Ishikawa (cell line): ENCODE measurements at regions not wholly inside any gene's neighbourhood (a gene's known extent, or its start where the extent isn't known, plus 50 kb on each side); places are given as distances from the start of the nearest gene placed in this dataset.

Experiments used
- CEBPB ChIP-seq: IDR thresholded peaks from 2 replicates; pipeline ENCODE4 v1.6.1; 2012
- CREB1 ChIP-seq: IDR thresholded peaks from 2 replicates; pipeline ENCODE4 v1.6.1; 2012; ENCODE audit warnings: low read depth
- EGR1 ChIP-seq: IDR thresholded peaks from 2 replicates; pipeline ENCODE4 v1.6.1; 2012
- EP300 ChIP-seq: IDR thresholded peaks from 2 replicates; pipeline ENCODE4 v1.6.1; 2012; ENCODE audit warnings: borderline replicate concordance
- FOXM1 ChIP-seq: IDR thresholded peaks from 2 replicates; pipeline ENCODE4 v1.6.1; 2012; ENCODE audit warnings: low read depth, borderline replicate concordance
- NFIC ChIP-seq: IDR thresholded peaks from 2 replicates; pipeline ENCODE4 v1.6.1; 2012
- RAD21 ChIP-seq: IDR thresholded peaks from 2 replicates; pipeline ENCODE4 v1.6.1; 2012; ENCODE audit warnings: low read depth
- REST ChIP-seq: IDR thresholded peaks from 2 replicates; pipeline ENCODE4 v1.6.1; 2012; ENCODE audit warnings: low read depth, mild to moderate bottlenecking
- TAF1 ChIP-seq: IDR thresholded peaks from 2 replicates; pipeline ENCODE4 v1.6.1; 2012; ENCODE audit warnings: low read depth, mild to moderate bottlenecking
- TCF12 ChIP-seq: IDR thresholded peaks from 2 replicates; pipeline ENCODE4 v1.6.1; 2012; ENCODE audit warnings: low read depth
- TEAD4 ChIP-seq: IDR thresholded peaks from 2 replicates; pipeline ENCODE4 v1.6.1; 2012
- YY1 ChIP-seq: IDR thresholded peaks from 2 replicates; pipeline ENCODE4 v1.6.1; 2012; ENCODE audit warnings: low read depth
- ZBTB7A ChIP-seq: IDR thresholded peaks from 2 replicates; pipeline ENCODE4 v1.6.1; 2012; ENCODE audit warnings: low read depth
- TF ChIP-seq, protein P1 (sequence below): IDR thresholded peaks from 2 replicates; pipeline ENCODE4 v1.6.1; 2012
- TF ChIP-seq, protein P2 (sequence below): IDR thresholded peaks from 2 replicates; pipeline ENCODE4 v1.6.1; 2012

- TF ChIP-seq NFIC (no peak), CREB1 (no peak), CEBPB (no peak)
- TF ChIP-seq, protein P1, sequence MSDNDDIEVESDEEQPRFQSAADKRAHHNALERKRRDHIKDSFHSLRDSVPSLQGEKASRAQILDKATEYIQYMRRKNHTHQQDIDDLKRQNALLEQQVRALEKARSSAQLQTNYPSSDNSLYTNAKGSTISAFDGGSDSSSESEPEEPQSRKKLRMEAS: no peak
These were observed 137.8 kb downstream of the CEP135 start for GRCh38 chr4:56086561-56086960.

GRCh38 chr4:56086073-56086541 is 137.4 kb downstream of the CEP135 start:
- TF ChIP-seq CREB1: no peak
- no peak for TF ChIP-seq TAF1
- TF ChIP-seq EGR1: no peak
- no peak for TF ChIP-seq CEBPB
- no peak for TF ChIP-seq NFIC

DNA sequence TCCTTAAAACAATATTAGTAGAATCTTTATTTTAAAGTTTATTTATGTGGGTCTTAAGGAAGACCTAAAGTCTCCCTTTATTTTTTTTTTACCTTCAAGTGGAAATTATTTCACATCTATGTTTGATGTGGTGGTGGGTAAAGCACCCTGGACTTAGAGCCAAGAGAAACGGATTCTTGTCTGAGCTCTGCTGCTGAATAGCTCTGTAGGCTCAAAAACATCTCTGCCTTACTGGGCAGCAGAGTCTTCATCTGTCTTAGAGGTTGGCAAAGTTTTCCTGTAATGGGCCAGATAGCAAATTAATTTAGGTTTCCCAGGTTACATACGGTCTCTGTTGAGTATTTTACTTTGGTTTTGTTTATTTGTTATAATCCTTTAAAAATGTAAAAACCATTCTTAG is 136.5 kb downstream of the CEP135 start:
- TF ChIP-seq CREB1: no peak
- no peak for TF ChIP-seq FOXM1
- TF ChIP-seq REST: no peak
- no peak for TF ChIP-seq TCF12
- no peak for TF ChIP-seq NFIC
- TF ChIP-seq, protein P2, sequence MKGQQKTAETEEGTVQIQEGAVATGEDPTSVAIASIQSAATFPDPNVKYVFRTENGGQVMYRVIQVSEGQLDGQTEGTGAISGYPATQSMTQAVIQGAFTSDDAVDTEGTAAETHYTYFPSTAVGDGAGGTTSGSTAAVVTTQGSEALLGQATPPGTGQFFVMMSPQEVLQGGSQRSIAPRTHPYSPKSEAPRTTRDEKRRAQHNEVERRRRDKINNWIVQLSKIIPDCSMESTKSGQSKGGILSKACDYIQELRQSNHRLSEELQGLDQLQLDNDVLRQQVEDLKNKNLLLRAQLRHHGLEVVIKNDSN: no peak
- no peak for TF ChIP-seq CEBPB
- TF ChIP-seq TAF1: no peak
- TF ChIP-seq, protein P1: no peak
- TF ChIP-seq EP300: no peak

- TF ChIP-seq CREB1: no peak
- no peak for TF ChIP-seq EP300
- TF ChIP-seq TCF12: no peak
- no peak for TF ChIP-seq TAF1
- no peak for TF ChIP-seq CEBPB
- TF ChIP-seq EGR1: no peak
- no peak for TF ChIP-seq FOXM1
- no peak for TF ChIP-seq RAD21
- no peak for TF ChIP-seq REST
- no peak for TF ChIP-seq TEAD4
- no peak for TF ChIP-seq ZBTB7A
- TF ChIP-seq YY1: no peak
- TF ChIP-seq, protein P2: no peak
- TF ChIP-seq, protein P1: no peak
- TF ChIP-seq NFIC: no peak
These were observed 136.1 kb downstream of the CEP135 start for GRCh38 chr4:56084851-56085250.
